Adrenal gland (tissue), 9 donors: ENCODE measurements at regions not wholly inside any gene's neighbourhood (a gene's known extent, or its start where the extent isn't known, plus 50 kb on each side); places are given as distances from the start of the nearest gene placed in this dataset.

Source experiments
- DNase-seq, 7 donors: peaks; one replicate each; pipeline ENCODE4 v3.0.0-alpha.2; 2019 to 2020
- H3K27ac ChIP-seq, 5 donors: fragments of 200-600 bp; sonication (generic) in 4 of 5; 1 replicate in 3 of 5; 2 replicates in 2 of 5; pipeline versions ENCODE4 v1.5.1 to v1.8.0; 2016 to 2020; ENCODE audit warnings: mild to moderate bottlenecking in 1 of 5
- H3K27me3 ChIP-seq: fragments of 200-600 bp; 2 replicates; pipeline ENCODE4 v1.8.0; 2021
- H3K36me3 ChIP-seq, 2 donors: fragments of 200-600 bp; replicated peaks in 1 of 2; 1 replicate in 1 of 2; 2 replicates in 1 of 2; pipeline versions ENCODE4 v1.5.1 to v1.8.0; 2018 to 2022
- H3K4me1 ChIP-seq, 2 donors: fragments of 200-600 bp; replicated peaks in 1 of 2; 1 replicate in 1 of 2; 2 replicates in 1 of 2; pipeline versions ENCODE4 v1.5.1 to v1.8.0; 2018 to 2021
- H3K4me3 ChIP-seq, 4 donors: fragments of 200-600 bp; sonication (generic) in 3 of 4; one replicate each; pipeline ENCODE4 v1.5.1; 2016 to 2018
- H3K9me3 ChIP-seq, 3 donors: fragments of 200-600 bp; sonication (generic) in 1 of 3; replicated peaks in 1 of 3; 1 replicate in 2 of 3; 2 replicates in 1 of 3; pipeline versions ENCODE4 v1.5.1 to v1.8.0; 2016 to 2021
- CTCF ChIP-seq, 6 experiments: fragments of 450-650 bp in 4 of 6; fragments of 200-600 bp in 2 of 6; sonication (generic) in 1 of 6; IDR thresholded peaks; 1 replicate in 5 of 6; 2 replicates in 1 of 6; pipeline versions ENCODE4 v1.5.1 to v1.8.0; 2016 to 2021; ENCODE audit warnings: antibody characterized with exemption in 6 of 6, mild to moderate bottlenecking in 2 of 6, moderate library complexity in 1 of 6
- POLR2A ChIP-seq, 2 donors: fragments of 450-650 bp; IDR thresholded peaks; one replicate each; pipeline ENCODE4 v1.6.1; 2017; ENCODE audit warnings: antibody characterized with exemption in 2 of 2, mild to moderate bottlenecking in 2 of 2, moderate library complexity in 1 of 2
- WGBS, 4 donors: extraction: QIAGEN DNeasy Blood & Tissue Kit in 2 of 4; methylation state at CpG; one replicate each; pipeline versions ENCODE4 v1.1.5 to v1.1.7; 2013 to 2017; 5-methylcytosine and 5-hydroxymethylcytosine counted together
- intact Hi-C, 2 donors: fragments of 100-400 bp; cut with DNase I; formaldehyde crosslinking; loops; one replicate each; pipeline versions ENCODE4 v1.14.1 to v1.15.0; 2022 to 2023
- donor health status: healthy with polysubstance abuse.
- donor health status: Bipolar disorder and iron deficiency.
- donor health status: DM: yes; HTN: yes; CAD: no.
- donor health status: DM: no; HTN: no; CAD: no.
- donor health status: DM: no; HTN: no; CAD: no.

GRCh38 chr3:72412340-72412956 is 435.8 kb downstream of the SHQ1 start:
- no peak overlapping the region for H3K27ac ChIP-seq
- H3K4me3 ChIP-seq = no peak overlapping the region
- H3K9me3 ChIP-seq = no peaks in the 10 kb centered on the region
- TF ChIP-seq CTCF (IDR thresholded peaks at IDR 0.05) (no peak), POLR2A (IDR thresholded peaks at IDR 0.05) (no peak)
- no peaks in the 10 kb centered on the region for H3K36me3 ChIP-seq
- H3K27me3 ChIP-seq = no peaks in the 10 kb centered on the region
- DNase-seq = no peak
- H3K4me1 ChIP-seq = peaks cover 16 to 32% of the 10 kb centered on the region in 2 donors
- intact Hi-C loops = no loop called here
- whole genome bisulfite sequencing, 4 donors = 84 to 92% (median 89%) methylated on average over 5 of the region's 5 CpGs

GRCh38 chr3:72411843-72412242 is 436.4 kb downstream of the SHQ1 start:
- Histone ChIP-seq H3K27ac (no peak overlapping the region), H3K4me1 (peaks cover 16 to 32% of the 10 kb centered on the region in 2 donors), H3K9me3 (no peaks in the 10 kb centered on the region), H3K27me3 (no peaks in the 10 kb centered on the region), H3K4me3 (no peak overlapping the region), H3K36me3 (no peaks in the 10 kb centered on the region)
- DNase-seq = no peak
- WGBS, 4 donors = 67 to 90% (median 81%) methylated on average over 1 of the region's 1 CpG
- intact Hi-C loops = no loop called here
- TF ChIP-seq POLR2A (IDR thresholded peaks at IDR 0.05) = no peak
- no peak for TF ChIP-seq CTCF (IDR thresholded peaks at IDR 0.05)

GRCh38 chr3:72411126-72411525 is 437.1 kb downstream of the SHQ1 start:
- TF ChIP-seq CTCF (IDR thresholded peaks at IDR 0.05) (no peak), POLR2A (IDR thresholded peaks at IDR 0.05) (no peak)
- intact Hi-C loops = no loop called here
- H3K27me3 ChIP-seq = no peaks in the 10 kb centered on the region
- H3K27ac ChIP-seq = no peak overlapping the region
- no peak for DNase-seq
- no peaks in the 10 kb centered on the region for H3K36me3 ChIP-seq
- no peak overlapping the region for H3K4me3 ChIP-seq
- peaks cover 16 to 33% of the 10 kb centered on the region in 2 donors for H3K4me1 ChIP-seq
- 68 to 75% (median 70%) methylated on average over 2 of the region's 2 CpGs for WGBS, 4 donors
- no peaks in the 10 kb centered on the region for H3K9me3 ChIP-seq

GRCh38 chr3:72408983-72409779 is 439.1 kb downstream of the SHQ1 start:
- 85 to 90% (median 88%) methylated on average over 5 of the region's 5 CpGs for WGBS, 4 donors
- DNase-seq = no peak
- TF ChIP-seq CTCF (IDR thresholded peaks at IDR 0.05) (no peak), POLR2A (IDR thresholded peaks at IDR 0.05) (no peak)

More at GRCh38 chr3:72408983-72409779, 439.1 kb downstream of the SHQ1 start:
- peaks cover 16 to 52% of the 10 kb centered on the region in 2 donors for H3K4me1 ChIP-seq
- no peaks in the 10 kb centered on the region for H3K36me3 ChIP-seq
- H3K27me3 ChIP-seq = no peaks in the 10 kb centered on the region
- no peak overlapping the region for H3K4me3 ChIP-seq
- H3K27ac ChIP-seq = no peak overlapping the region
- no peaks in the 10 kb centered on the region for H3K9me3 ChIP-seq
- intact Hi-C loops = no loop called here
